ENCODE measurements at regions not wholly inside any gene's neighbourhood (a gene's known extent, or its start where the extent isn't known, plus 50 kb on each side); places are given as distances from the start of the nearest gene placed in this dataset.

DNA sequence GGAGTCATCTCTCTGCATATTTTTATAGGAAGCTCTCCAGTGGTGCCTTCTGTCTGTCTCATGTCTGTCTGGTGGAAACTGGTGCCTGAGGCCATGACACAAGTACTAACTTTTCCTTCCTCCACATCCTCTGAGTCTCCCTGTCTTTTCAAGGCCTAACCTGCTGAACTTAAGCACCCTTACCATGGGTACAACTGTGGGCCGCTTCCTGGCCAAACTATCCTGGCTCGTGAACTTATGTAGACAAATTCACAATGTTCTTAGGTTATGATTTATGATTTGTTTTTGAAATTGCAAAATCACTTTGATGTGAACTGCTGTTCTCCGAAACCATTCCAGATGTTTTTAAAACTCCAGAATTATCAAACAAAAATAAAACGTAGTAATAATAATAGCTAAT is 804.5 kb upstream of the POU3F3 start:
- DNase-seq = no peak

DNA sequence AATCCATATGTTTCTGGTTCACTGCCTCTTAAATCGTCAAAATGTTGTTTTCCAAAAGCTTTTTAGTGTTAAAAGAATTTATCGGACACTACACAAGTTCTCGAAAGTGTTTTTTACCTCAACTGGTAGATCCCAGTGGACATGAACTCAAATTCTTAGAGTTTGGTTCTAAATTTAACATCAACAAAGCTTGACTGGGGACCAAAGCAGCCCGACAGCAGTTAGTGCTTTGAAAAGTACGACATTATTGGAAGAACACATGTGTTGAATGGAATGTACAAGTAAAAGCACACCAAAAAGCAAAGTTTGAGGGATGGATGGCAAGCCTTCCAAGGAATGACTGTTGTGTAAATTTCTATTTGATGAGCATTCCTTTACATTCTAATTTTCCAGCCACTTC is 803.9 kb upstream of the POU3F3 start:
- no peak for DNase-seq

DNA sequence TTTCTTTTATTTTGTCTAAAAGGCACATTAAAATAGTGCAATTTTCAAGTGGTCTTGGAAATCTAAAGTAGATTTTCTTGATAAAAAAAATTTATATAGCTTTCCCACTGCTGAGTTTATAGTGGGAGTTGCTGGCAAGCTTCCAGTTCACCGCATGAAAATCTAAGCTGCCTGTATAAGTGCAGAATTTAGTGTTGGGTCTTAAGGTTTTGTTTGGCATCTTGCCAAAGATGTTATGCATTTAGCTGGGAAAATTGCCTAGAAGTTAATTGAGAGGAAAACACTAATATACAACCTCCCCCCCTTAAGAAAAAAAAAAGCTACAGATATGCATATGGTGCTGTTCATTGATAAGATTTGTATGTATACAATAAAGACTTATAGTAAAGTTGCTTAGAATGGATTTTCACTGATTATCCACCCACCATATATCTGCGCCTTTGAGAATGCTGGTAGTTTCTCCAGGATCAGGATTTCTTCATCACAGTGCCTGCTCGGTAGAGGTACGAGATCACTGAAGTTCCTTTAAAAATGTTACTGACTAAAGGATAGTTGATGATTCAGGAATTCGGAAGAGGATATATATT is 803.2 kb upstream of the POU3F3 start:
- no peak for DNase-seq

- no peak for DNase-seq
Measured at GRCh38 chr2:104051766-104052165, 802.1 kb upstream of the POU3F3 start.

DNA sequence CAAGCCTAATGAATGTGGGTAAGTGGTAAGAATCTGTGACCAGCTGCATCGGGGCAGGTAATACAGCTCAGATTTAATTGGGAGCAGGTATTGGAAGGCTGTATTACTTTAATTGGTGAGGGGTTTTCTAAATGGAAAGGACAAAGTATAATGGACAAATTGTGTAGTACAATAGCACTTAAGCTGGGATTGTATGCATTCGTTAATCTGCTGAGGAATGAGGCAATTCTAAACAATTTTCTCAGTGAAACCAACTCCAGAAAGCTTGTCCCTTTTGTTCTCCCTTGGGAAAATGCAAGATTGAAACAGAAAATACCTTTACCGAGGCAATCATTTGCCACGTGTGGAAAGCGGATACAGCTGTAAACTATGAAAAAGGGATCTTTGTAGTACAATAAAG is 801.6 kb upstream of the POU3F3 start:
- no peak for DNase-seq

DNA sequence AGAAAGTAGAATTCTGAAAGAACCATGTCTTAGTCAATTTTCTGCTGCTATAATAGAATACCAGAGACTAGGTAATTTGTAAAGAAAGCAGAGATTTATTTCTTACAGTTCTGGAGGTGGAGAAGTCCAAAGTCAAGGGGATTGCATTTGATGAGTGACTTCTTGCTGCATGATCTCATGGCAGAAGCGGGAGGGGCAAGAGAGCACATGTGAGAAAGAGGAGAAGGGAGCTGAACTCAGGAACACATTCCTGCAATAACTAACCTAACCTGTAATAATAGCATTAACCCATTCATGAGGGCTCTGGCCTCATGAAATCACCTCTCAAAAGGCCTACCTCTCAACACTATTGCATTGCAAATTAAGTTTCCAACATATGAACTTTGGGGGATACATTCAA is 797.5 kb upstream of the POU3F3 start:
- no peak for DNase-seq

DNA sequence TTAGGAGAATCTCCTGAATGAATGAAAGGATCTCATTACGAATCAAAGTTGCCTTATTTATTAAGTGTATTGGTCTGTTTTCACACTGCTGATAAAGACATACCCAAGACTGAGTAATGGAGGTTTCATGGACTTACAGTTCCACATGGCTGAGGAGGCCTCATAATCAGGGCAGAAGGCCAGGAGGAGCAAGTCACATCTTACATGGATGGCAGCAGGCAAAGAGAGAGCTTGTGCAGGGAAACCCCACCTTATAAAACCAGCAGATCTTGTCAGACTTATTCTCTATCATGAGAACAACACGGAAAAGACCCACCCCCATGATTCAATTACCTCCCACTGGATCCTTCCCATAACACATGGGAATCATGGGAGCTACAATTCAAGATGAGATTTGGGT is 785.2 kb upstream of the POU3F3 start:
- peak; percentile 4 for DNase-seq

DNA sequence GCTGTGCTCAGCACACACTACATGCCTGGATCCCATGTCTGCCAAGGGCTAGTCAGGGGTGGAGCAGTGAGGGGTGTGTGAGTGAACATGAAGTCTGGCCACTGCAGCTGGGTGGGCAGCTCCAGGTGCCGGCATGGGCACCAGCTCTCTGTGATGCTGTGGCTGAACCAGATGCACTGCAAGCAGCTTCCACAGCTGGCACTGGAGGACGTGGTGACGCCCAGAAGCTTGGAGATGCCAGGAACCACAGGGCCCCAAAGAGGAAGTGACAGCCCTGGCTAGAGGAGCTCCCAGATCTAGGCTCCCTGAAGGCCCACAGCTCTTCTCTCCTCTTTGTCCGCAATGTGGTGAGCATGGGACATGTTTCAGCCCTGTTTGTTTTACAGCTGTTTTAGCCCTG is 776.3 kb upstream of the POU3F3 start:
- no peak for DNase-seq

- DNase-seq = peak; percentile 27
Measured at GRCh38 chr2:104078431-104079157, 775.3 kb upstream of the POU3F3 start.

GRCh38 chr2:104088745-104089144 is 765.2 kb upstream of the POU3F3 start:
- DNase-seq = no peak

DNA sequence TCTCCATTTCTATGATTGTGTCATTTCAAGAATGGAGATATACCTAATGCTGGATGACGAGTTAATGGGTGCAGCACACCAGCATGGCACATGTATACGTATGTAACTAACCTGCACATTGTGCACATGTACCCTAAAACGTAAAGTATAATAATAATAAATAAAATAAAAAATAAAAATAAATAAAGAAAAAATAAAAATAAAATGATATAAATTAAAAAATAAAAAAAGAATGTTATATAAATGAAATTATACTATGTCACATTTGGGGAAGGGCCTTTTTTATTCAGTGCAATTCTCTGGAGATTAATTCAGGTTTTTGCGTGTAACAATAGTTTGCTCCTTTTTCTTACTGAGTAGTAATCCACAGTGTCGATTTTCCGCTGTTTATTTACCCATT is 763.5 kb upstream of the POU3F3 start:
- DNase-seq = no peak

GRCh38 chr2:104091894-104092293 is 762.0 kb upstream of the POU3F3 start:
- no peak for DNase-seq

GRCh38 chr2:104092886-104093285 is 761.0 kb upstream of the POU3F3 start:
- DNase-seq = no peak

DNA sequence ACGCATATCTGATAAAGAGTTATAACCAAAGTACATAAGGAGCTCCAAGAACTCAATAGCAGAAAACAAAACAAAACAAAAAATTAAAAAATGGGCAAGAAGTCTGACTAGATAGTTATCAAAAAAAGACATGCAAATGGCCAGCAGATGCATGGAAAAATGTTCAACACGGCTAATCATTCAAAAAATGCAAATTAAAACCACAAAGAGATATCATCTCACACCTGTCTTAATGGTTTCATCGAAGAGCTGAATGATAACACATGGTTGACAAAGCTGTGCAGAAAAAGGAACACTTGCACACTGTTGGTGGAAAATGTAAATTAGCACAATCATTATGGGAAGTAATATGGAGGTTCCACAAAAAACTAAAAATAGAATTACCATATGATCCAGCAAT is 751.3 kb upstream of the POU3F3 start:
- DNase-seq = no peak

- no peak for DNase-seq
Measured at GRCh38 chr2:104109356-104109755, 744.6 kb upstream of the POU3F3 start.

DNA sequence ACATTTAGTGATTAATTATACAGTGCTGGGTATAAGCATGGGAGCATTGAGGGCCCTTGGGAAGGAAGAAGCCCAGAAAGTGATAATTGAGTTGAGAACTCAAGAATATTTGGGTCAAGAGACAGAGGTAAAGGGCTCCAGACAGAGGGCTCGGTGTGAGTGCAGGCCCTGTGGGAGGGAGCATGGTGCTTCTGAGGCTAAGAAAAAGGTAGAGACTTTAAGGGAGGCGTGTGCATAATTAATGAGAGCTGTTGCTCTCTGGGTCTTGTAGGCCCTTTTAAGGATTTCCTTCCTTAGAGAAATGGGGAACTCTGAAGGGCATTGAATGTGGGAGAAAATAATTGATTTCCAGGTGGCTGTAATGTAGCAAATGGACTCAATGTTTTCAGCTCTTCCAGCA is 735.0 kb upstream of the POU3F3 start:
- no peak for DNase-seq

- DNase-seq = no peak
Measured at GRCh38 chr2:104120171-104120570, 733.7 kb upstream of the POU3F3 start.

GRCh38 chr2:104125096-104125495 is 728.8 kb upstream of the POU3F3 start:
- no peak for DNase-seq

GRCh38 chr2:104127049-104127770 is 726.7 kb upstream of the POU3F3 start:
- no peak for DNase-seq

GRCh38 chr2:104140361-104140760 is 713.6 kb upstream of the POU3F3 start:
- peak; percentile 48 for DNase-seq

DNA sequence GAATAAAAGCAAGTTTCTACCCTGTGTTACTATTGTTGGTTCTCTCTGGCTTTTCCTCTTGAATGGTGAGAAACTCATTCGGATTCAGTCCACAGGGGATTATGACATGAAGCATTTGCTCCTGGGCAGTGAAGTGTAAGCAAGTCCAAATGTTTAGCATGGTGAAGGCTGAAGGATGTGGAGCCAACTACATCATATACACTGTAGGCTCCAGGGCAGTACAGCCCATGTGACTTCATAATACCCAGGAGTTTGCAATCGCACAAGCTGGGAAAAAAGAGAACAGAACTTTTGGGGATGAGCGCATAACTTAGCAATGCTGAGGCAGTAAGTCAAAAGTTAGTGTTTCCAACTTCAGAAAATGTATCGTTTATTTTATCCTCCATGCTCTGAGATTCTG is 695.7 kb upstream of the POU3F3 start:
- DNase-seq = no peak

DNA sequence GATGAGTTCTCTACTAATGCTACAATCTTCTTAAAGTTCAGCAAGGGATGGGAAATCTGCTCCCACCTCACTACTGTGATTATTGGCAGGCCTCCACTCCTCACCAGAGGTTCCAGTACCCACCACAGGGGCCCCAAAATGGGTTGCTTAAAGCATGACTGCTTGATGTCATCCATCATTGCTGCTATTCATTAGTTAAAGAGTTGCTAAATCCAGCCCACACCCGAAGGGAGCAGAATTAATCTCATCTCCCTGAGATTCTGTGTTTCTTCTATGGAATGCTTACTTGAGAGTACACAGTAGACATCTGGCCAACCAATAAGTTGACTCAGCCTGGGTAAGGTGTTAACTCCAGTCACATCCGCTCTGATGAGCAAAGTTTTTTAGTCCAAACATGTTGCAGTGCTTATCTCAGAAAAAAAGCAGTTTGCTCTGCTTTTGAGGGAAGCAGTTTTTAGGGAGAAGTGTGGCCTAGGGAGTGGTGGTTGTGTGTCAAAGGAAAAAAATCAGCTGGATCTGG is 690.2 kb upstream of the POU3F3 start:
- no peak for DNase-seq

GRCh38 chr2:104164721-104165252 is 689.1 kb upstream of the POU3F3 start:
- no peak for DNase-seq

GRCh38 chr2:104177179-104177578 is 676.7 kb upstream of the POU3F3 start:
- peak; percentile 83 for DNase-seq
